SK-N-SH (cell line): ENCODE measurements at regions not wholly inside any gene's neighbourhood (a gene's known extent, or its start where the extent isn't known, plus 50 kb on each side); places are given as distances from the start of the nearest gene placed in this dataset.

ENCODE experiments used
- CTCF ChIA-PET: fragments of 300-600, 350-600 bp; formaldehyde crosslinking; extraction: SDS; loops from one replicate; lab custom pipeline; 2021; lab: Yijun Ruan, JAX
- POLR2A ChIA-PET: fragments of 350-600 bp; sonication (Branson Sonifier 250); formaldehyde crosslinking; extraction: SDS; loops from one replicate; lab custom pipeline; 2020; ENCODE audit warnings: antibody characterized with exemption, inconsistent platforms; lab: Yijun Ruan, JAX
- DNase-seq: peaks from one replicate; pipeline ENCODE4 v3.0.0; 2012
- H2AFZ ChIP-seq: fragments of 200-600 bp; sonication (generic); 2 replicates; pipeline ENCODE4 v1.8.1; 2016; ENCODE audit warnings: antibody characterized with exemption, mild to moderate bottlenecking, low read depth
- H3F3A ChIP-seq: fragments of 200-600 bp; sonication (generic); replicated peaks from 2 replicates; pipeline ENCODE3; 2016; ENCODE audit warnings: antibody characterized with exemption, mild to moderate bottlenecking; ENCODE audit not compliant: insufficient read depth
- H3K27ac ChIP-seq, 2 experiments: fragments of 200-500 bp in 1 of 2; fragments of 200-600 bp in 1 of 2; sonication (Bioruptor generic) in 1 of 2; sonication (generic), shearing (Covaris generic) in 1 of 2; 2 replicates each; pipeline versions ENCODE4 v1.5.1 to v1.6.1; 2014 to 2016; ENCODE audit warnings: low read depth in 2 of 2, inconsistent platforms in 1 of 2, low read length in 1 of 2, mild to moderate bottlenecking in 1 of 2, mixed read lengths in 1 of 2
- H3K27me3 ChIP-seq: fragments of 200-600 bp; sonication (generic), shearing (Covaris generic); 2 replicates; pipeline ENCODE4 v1.6.1; 2016; ENCODE audit warnings: mixed run types; ENCODE audit not compliant: insufficient read depth
- H3K36me3 ChIP-seq, 2 experiments: fragments of 200-500 bp in 1 of 2; fragments of 200-600 bp in 1 of 2; sonication (Bioruptor generic) in 1 of 2; sonication (generic) in 1 of 2; replicated peaks in 1 of 2; 2 replicates each; pipeline versions ENCODE3 to v1.5.1; 2014 to 2016; ENCODE audit warnings: low read length in 1 of 2, mild to moderate bottlenecking in 1 of 2; ENCODE audit not compliant: insufficient read depth in 2 of 2, control insufficient read depth in 1 of 2
- H3K4me1 ChIP-seq, 2 experiments: fragments of 200-500 bp in 1 of 2; fragments of 200-600 bp in 1 of 2; sonication (Bioruptor generic) in 1 of 2; sonication (generic), shearing (Covaris generic) in 1 of 2; 2 replicates each; pipeline versions ENCODE4 v1.5.1 to v1.6.1; 2014 to 2016; ENCODE audit warnings: low read depth in 1 of 2, low read length in 1 of 2, mixed run types in 1 of 2; ENCODE audit not compliant: insufficient read depth in 2 of 2, control insufficient read depth in 1 of 2
- H3K4me2 ChIP-seq: fragments of 200-600 bp; sonication (generic), shearing (Covaris generic); 2 replicates; pipeline ENCODE4 v1.6.1; 2017; ENCODE audit warnings: mixed run types
- H3K4me3 ChIP-seq, 2 experiments: fragments of 200-500 bp in 1 of 2; fragments of 200-600 bp in 1 of 2; sonication (Bioruptor generic) in 1 of 2; sonication (generic), shearing (Covaris generic) in 1 of 2; 2 replicates each; pipeline versions ENCODE4 v1.5.1 to v1.8.1; 2014 to 2016; ENCODE audit warnings: low read depth in 2 of 2, inconsistent platforms in 1 of 2, low read length in 1 of 2, mild to moderate bottlenecking in 1 of 2, mixed read lengths in 1 of 2, moderate library complexity in 1 of 2
- H3K79me2 ChIP-seq: fragments of 200-600 bp; sonication (generic); 2 replicates; pipeline ENCODE4 v1.8.1; 2017; ENCODE audit warnings: mild to moderate bottlenecking; ENCODE audit not compliant: insufficient read depth
- H3K9ac ChIP-seq: fragments of 200-600 bp; sonication (generic); 2 replicates; pipeline ENCODE4 v1.6.1; 2017; ENCODE audit warnings: mixed run types
- H3K9me2 ChIP-seq: fragments of 200-600 bp; sonication (generic); 2 replicates; pipeline ENCODE4 v1.6.1; 2017; ENCODE audit warnings: mixed run types
- H3K9me3 ChIP-seq: fragments of 200-600 bp; sonication (generic); 2 replicates; pipeline ENCODE4 v1.6.1; 2017; ENCODE audit warnings: mixed run types, mild to moderate bottlenecking, moderate library complexity
- H4K20me1 ChIP-seq: fragments of 200-600 bp; sonication (generic); 2 replicates; pipeline ENCODE4 v1.6.1; 2017; ENCODE audit warnings: mild to moderate bottlenecking, mixed run types; ENCODE audit not compliant: insufficient read depth
- FOSL2 ChIP-seq: IDR thresholded peaks from 2 replicates; pipeline ENCODE4 v1.4.0; 2012; ENCODE audit warnings: low read depth, mild to moderate bottlenecking, moderate library complexity, borderline replicate concordance
- GABPA ChIP-seq: IDR thresholded peaks from 2 replicates; pipeline ENCODE4 v1.4.0; 2012; ENCODE audit warnings: low read depth, mild to moderate bottlenecking
- GATA2 ChIP-seq: sonication (generic); formaldehyde crosslinking; IDR thresholded peaks from 2 replicates; pipeline ENCODE4 v1.5.0; 2020; ENCODE audit warnings: mild to moderate bottlenecking, missing genetic modification reagents
- IRF3 ChIP-seq: fragments of 150-350 bp; IDR thresholded peaks from 2 replicates; pipeline ENCODE4 v1.6.1; 2016; ENCODE audit warnings: mild to moderate bottlenecking, low read depth, low read length
- MAX ChIP-seq: IDR thresholded peaks from 2 replicates; pipeline ENCODE4 v1.4.0; 2012; ENCODE audit warnings: low read depth
- MEF2A ChIP-seq: IDR thresholded peaks from 2 replicates; pipeline ENCODE4 v1.4.0; 2012; ENCODE audit warnings: low read depth, borderline replicate concordance
- NFIC ChIP-seq: IDR thresholded peaks from 2 replicates; pipeline ENCODE4 v1.4.0; 2012; ENCODE audit warnings: borderline replicate concordance
- PBX3 ChIP-seq: IDR thresholded peaks from 2 replicates; pipeline ENCODE4; 2012
- RCOR1 ChIP-seq: fragments of 150-350 bp; IDR thresholded peaks from 2 replicates; pipeline ENCODE4 v1.6.1; 2017; ENCODE audit warnings: antibody characterized with exemption, low read length
- RFX5 ChIP-seq: IDR thresholded peaks from 2 replicates; pipeline ENCODE4 v1.6.1; 2012; ENCODE audit warnings: mild to moderate bottlenecking, improper control_type of control experiment, low read length
- SMC3 ChIP-seq: IDR thresholded peaks from 2 replicates; pipeline ENCODE4 v1.6.1; 2012; ENCODE audit warnings: low read depth, low read length, improper control_type of control experiment
- TAF1 ChIP-seq: IDR thresholded peaks from 2 replicates; pipeline ENCODE4 v1.6.1; 2012; ENCODE audit warnings: low read depth, mild to moderate bottlenecking, low read length, moderate library complexity, borderline replicate concordance
- USF2 ChIP-seq: fragments of 150-350 bp; IDR thresholded peaks from 2 replicates; pipeline ENCODE4 v1.6.1; 2017; ENCODE audit warnings: antibody characterized with exemption, low read length, low read depth, borderline replicate concordance
- YY1 ChIP-seq: IDR thresholded peaks from 2 replicates; pipeline ENCODE4 v1.4.0; 2012; ENCODE audit warnings: low read depth, mild to moderate bottlenecking
- whole genome bisulfite sequencing: methylation state at CpG from one replicate; pipeline ENCODE4 v1.1.6; 2017; ENCODE audit warnings: low lambda C conversion rate; 5-methylcytosine and 5-hydroxymethylcytosine counted together

GRCh38 chr10:84768132-84768531 lies 439.7 kb downstream of the CCSER2 start:
- TF ChIP-seq NFIC = no peak
- TF ChIP-seq USF2 = no peak
- TF ChIP-seq TAF1 = no peak
- TF ChIP-seq RCOR1 = no peak
- TF ChIP-seq GATA2 (CRISPR knock-in tag) = no peak
- TF ChIP-seq GABPA = no peak
- no peak for TF ChIP-seq YY1
- TF ChIP-seq PBX3 = no peak
- TF ChIP-seq FOSL2 = no peak
- H3K27me3 ChIP-seq = no peaks in the 10 kb centered on the region
- H3K9me3 ChIP-seq = no peaks in the 10 kb centered on the region
- ChIA-PET CTCF (no interaction called here), POLR2A (no interaction called here)
- no peaks in the 10 kb centered on the region for H3F3A ChIP-seq
- no peaks in the 10 kb centered on the region for H4K20me1 ChIP-seq
- no peaks in the 10 kb centered on the region for H3K9me2 ChIP-seq
- DNase-seq = no peak
- H3K27ac ChIP-seq = no peak overlapping the region
- no peak overlapping the region for H3K4me2 ChIP-seq
- H3K4me1 ChIP-seq = no peaks in the 10 kb centered on the region
- H3K9ac ChIP-seq = no peak overlapping the region
- no peaks in the 10 kb centered on the region for H3K36me3 ChIP-seq
- H3K79me2 ChIP-seq = no peaks in the 10 kb centered on the region
- H3K4me3 ChIP-seq = no peak overlapping the region
- no peak overlapping the region for H2AFZ ChIP-seq
- WGBS = 31% methylated on average over 4 of the region's 4 CpGs

- Histone ChIP-seq H2AFZ (no peak overlapping the region), H3K4me2 (no peak overlapping the region), H4K20me1 (no peaks in the 10 kb centered on the region), H3K27ac (no peak overlapping the region), H3F3A (no peaks in the 10 kb centered on the region), H3K27me3 (no peaks in the 10 kb centered on the region), H3K9me3 (no peaks in the 10 kb centered on the region), H3K79me2 (no peaks in the 10 kb centered on the region), H3K9me2 (no peaks in the 10 kb centered on the region), H3K4me1 (no peaks in the 10 kb centered on the region), H3K4me3 (no peak overlapping the region), H3K36me3 (no peaks in the 10 kb centered on the region), H3K9ac (no peak overlapping the region)
- TF ChIP-seq RCOR1 (no peak), RFX5 (no peak), MAX (no peak), IRF3 (no peak), SMC3 (no peak), FOSL2 (no peak), MEF2A (no peak)
- no peak for DNase-seq
- CTCF ChIA-PET = no interaction called here
- POLR2A ChIA-PET = no interaction called here
These were observed 442.4 kb downstream of the CCSER2 start for GRCh38 chr10:84770824-84771223.
